SU-DHL-6 (cell line): ENCODE measurements at regions not wholly inside any gene's neighbourhood (a gene's known extent, or its start where the extent isn't known, plus 50 kb on each side); places are given as distances from the start of the nearest gene placed in this dataset.

Experiments
- H2AFZ ChIP-seq: fragments of 200-600 bp; sonication (generic); 2 replicates; pipeline ENCODE4 v1.6.1; 2014; ENCODE audit warnings: low read depth, mild to moderate bottlenecking, moderate library complexity, mixed read lengths, antibody characterized with exemption, low read length; ENCODE audit not compliant: severe bottlenecking
- H3F3A ChIP-seq: fragments of 200-600 bp; shearing (Covaris generic); 2 replicates; pipeline ENCODE4 v1.6.0; 2016; ENCODE audit warnings: antibody characterized with exemption, mild to moderate bottlenecking; ENCODE audit not compliant: insufficient read depth
- H3K27ac ChIP-seq: fragments of 200-600 bp; sonication (generic); 2 replicates; pipeline ENCODE4 v1.5.1; 2016; ENCODE audit warnings: low read depth, mild to moderate bottlenecking, low read length, moderate library complexity, mixed read lengths
- H3K27me3 ChIP-seq: fragments of 200-600 bp; sonication (generic), shearing (Covaris generic); 2 replicates; pipeline ENCODE4 v1.6.0; 2014; ENCODE audit warnings: mild to moderate bottlenecking, low read length
- H3K36me3 ChIP-seq: fragments of 200-600 bp; sonication (generic); 2 replicates; pipeline ENCODE4 v1.6.1; 2014; ENCODE audit warnings: mild to moderate bottlenecking, low read length, mixed read lengths
- H3K4me2 ChIP-seq: fragments of 300-600, 200-600 bp; shearing (Covaris generic), sonication (generic); 2 replicates; pipeline ENCODE4 v1.6.0; 2014; ENCODE audit warnings: low read length, low read depth, mild to moderate bottlenecking; ENCODE audit not compliant: poor library complexity, severe bottlenecking
- H3K4me3 ChIP-seq: fragments of 200-600 bp; sonication (generic); 2 replicates; pipeline ENCODE4 v1.5.1; 2014; ENCODE audit warnings: antibody characterized with exemption, low read length, mild to moderate bottlenecking, mixed read lengths; ENCODE audit not compliant: insufficient read depth, poor library complexity, severe bottlenecking
- H3K79me2 ChIP-seq: fragments of 200-600 bp; sonication (generic); 2 replicates; pipeline ENCODE4 v1.6.1; 2014; ENCODE audit warnings: mild to moderate bottlenecking, low read length, moderate library complexity; ENCODE audit not compliant: insufficient read depth
- H3K9ac ChIP-seq: fragments of 200-600 bp; sonication (generic); 2 replicates; pipeline ENCODE4 v1.7.0; 2014; ENCODE audit warnings: mild to moderate bottlenecking, low read length
- H3K9me2 ChIP-seq: fragments of 200-600 bp; sonication (generic); replicated peaks from 2 replicates; pipeline ENCODE4 v1.6.1; 2014; ENCODE audit warnings: low read length; ENCODE audit not compliant: insufficient read depth
- H3K9me3 ChIP-seq: fragments of 200-600 bp; sonication (generic); 2 replicates; pipeline ENCODE4 v1.6.1; 2014; ENCODE audit warnings: low read length, mixed read lengths; ENCODE audit not compliant: insufficient read depth
- H4K20me1 ChIP-seq: fragments of 200-600 bp; sonication (generic); 2 replicates; pipeline ENCODE4 v1.6.1; 2014; ENCODE audit warnings: low read depth, mild to moderate bottlenecking, antibody characterized with exemption, low read length, moderate library complexity, mixed read lengths
- EZH2phosphoT487 ChIP-seq: fragments of 200-600 bp; sonication (generic), shearing (Covaris generic); conservative IDR thresholded peaks from 2 replicates; pipeline ENCODE4 v1.6.1; 2018; ENCODE audit warnings: mild to moderate bottlenecking, antibody characterized with exemption, low read length, moderate library complexity, mixed read lengths
- TF ChIP-seq, protein P1 (sequence below): fragments of 200-600 bp; sonication (generic); IDR thresholded peaks from one replicate; pipeline ENCODE4 v1.5.1; 2017; ENCODE audit warnings: antibody characterized with exemption, mild to moderate bottlenecking, low read length, moderate library complexity; ENCODE audit not compliant: insufficient read depth, poor library complexity, severe bottlenecking

DNA sequence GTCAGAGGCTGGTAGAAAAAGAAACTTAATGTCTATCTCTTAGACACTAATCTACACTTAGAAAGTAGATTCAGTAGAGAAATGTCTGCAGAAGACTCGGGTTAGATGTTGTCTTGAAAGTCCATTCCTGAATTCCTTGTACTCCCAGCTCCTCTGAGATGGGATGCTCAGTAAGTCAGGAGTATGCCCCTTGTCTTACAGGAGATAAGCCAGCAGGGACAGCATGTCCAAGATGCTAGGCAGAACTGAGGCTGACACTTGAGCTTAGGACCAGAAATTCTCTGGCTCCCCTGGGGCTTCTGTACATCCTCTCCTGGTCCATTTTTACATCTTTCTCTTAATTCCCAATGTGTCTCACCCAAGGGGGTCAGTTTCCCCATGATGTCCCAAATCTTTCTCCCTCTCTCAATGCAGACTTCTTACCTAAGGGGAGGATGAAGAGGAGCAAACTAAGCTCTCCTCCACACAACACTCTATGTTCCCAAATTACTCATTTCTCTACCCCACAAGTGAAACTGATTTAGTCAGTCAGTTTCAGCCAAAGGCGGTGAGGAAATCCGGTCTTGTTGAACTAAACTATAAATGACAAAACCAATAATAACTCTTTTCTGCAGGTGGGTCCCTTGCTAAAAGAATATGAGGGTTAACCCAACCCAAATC lies 558.2 kb upstream of the DIPK2B start:
- Histone ChIP-seq H3K79me2 (no peaks in the 10 kb centered on the region), H3K4me2 (no peak overlapping the region), H3F3A (no peaks in the 10 kb centered on the region), H3K27ac (no peak overlapping the region), H3K4me3 (no peak overlapping the region), H4K20me1 (no peaks in the 10 kb centered on the region), H3K9me3 (no peaks in the 10 kb centered on the region), H3K9ac (no peak overlapping the region), H3K9me2 (no peaks in the 10 kb centered on the region), H3K36me3 (no peaks in the 10 kb centered on the region), H3K27me3 (no peaks in the 10 kb centered on the region), H2AFZ (no peak overlapping the region)
- TF ChIP-seq, protein P1, sequence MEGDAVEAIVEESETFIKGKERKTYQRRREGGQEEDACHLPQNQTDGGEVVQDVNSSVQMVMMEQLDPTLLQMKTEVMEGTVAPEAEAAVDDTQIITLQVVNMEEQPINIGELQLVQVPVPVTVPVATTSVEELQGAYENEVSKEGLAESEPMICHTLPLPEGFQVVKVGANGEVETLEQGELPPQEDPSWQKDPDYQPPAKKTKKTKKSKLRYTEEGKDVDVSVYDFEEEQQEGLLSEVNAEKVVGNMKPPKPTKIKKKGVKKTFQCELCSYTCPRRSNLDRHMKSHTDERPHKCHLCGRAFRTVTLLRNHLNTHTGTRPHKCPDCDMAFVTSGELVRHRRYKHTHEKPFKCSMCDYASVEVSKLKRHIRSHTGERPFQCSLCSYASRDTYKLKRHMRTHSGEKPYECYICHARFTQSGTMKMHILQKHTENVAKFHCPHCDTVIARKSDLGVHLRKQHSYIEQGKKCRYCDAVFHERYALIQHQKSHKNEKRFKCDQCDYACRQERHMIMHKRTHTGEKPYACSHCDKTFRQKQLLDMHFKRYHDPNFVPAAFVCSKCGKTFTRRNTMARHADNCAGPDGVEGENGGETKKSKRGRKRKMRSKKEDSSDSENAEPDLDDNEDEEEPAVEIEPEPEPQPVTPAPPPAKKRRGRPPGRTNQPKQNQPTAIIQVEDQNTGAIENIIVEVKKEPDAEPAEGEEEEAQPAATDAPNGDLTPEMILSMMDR: no peak
- no peak for TF ChIP-seq EZH2phosphoT487

DNA sequence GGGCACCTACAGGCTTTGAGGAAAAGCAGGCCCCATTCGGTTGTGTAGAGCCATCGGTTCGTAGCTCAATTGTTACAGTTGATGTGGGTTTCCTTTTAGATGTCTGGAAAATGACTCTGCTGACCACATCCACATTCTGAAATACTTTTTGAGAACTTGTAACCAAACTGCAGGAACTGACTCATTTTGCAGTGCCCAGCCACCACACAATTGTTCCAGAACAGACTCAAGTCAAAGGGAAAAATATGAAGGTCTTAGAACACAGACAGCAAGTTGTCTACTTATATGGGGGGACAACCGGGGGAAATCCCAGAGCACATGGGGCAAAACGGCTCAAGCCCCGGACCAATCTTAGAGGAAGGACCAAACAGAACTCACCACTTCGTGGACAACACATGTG lies 557.6 kb upstream of the DIPK2B start:
- Histone ChIP-seq H3K4me2 (no peak overlapping the region), H3K9me3 (no peaks in the 10 kb centered on the region), H3K4me3 (no peak overlapping the region), H3K36me3 (no peaks in the 10 kb centered on the region), H3K79me2 (no peaks in the 10 kb centered on the region), H3K9me2 (no peaks in the 10 kb centered on the region), H2AFZ (no peak overlapping the region), H4K20me1 (no peaks in the 10 kb centered on the region), H3F3A (no peaks in the 10 kb centered on the region), H3K9ac (no peak overlapping the region), H3K27me3 (no peaks in the 10 kb centered on the region), H3K27ac (no peak overlapping the region)
- no peak for TF ChIP-seq EZH2phosphoT487
- TF ChIP-seq, protein P1: no peak

- H3K9ac ChIP-seq: no peak overlapping the region
Observed at GRCh38 chrX:45757272-45757671, 556.6 kb upstream of the DIPK2B start.

More at GRCh38 chrX:45757272-45757671, 556.6 kb upstream of the DIPK2B start:
- H4K20me1 ChIP-seq: no peaks in the 10 kb centered on the region
- no peak overlapping the region for H2AFZ ChIP-seq
- H3K9me2 ChIP-seq: no peaks in the 10 kb centered on the region
- H3K4me3 ChIP-seq: no peak overlapping the region
- no peaks in the 10 kb centered on the region for H3K9me3 ChIP-seq
- H3K79me2 ChIP-seq: no peaks in the 10 kb centered on the region
- H3K4me2 ChIP-seq: no peak overlapping the region
- no peaks in the 10 kb centered on the region for H3F3A ChIP-seq
- H3K27me3 ChIP-seq: no peaks in the 10 kb centered on the region
- H3K36me3 ChIP-seq: no peaks in the 10 kb centered on the region
- no peak for TF ChIP-seq EZH2phosphoT487
- TF ChIP-seq, protein P1: no peak
- no peak overlapping the region for H3K27ac ChIP-seq
